ENCODE measurements at regions not wholly inside any gene's neighbourhood (a gene's known extent, or its start where the extent isn't known, plus 50 kb on each side); places are given as distances from the start of the nearest gene placed in this dataset.

- TF ChIP-seq CTCF (conservative IDR thresholded peaks at IDR 0.05; ENCODE audit: low read length) = no peak
- no peak for TF ChIP-seq EZH2phosphoT487 (IDR thresholded peaks at IDR 0.05; ENCODE audit: borderline replicate concordance, low read depth, low read length)
Measured at GRCh38 chr10:132481690-132482089, 55.9 kb upstream of the INPP5A start.
